A204.1 (cell line): ENCODE measurements at regions not wholly inside any gene's neighbourhood (a gene's known extent, or its start where the extent isn't known, plus 50 kb on each side); places are given as distances from the start of the nearest gene placed in this dataset.
"Not testable (repeated sequence)": the region's sequence is repeated elsewhere in the genome, so short reads cannot be mapped to it uniquely, and the experiment has no call there.

ENCODE experiments used
- FAIRE-seq: peaks from 2 replicates; lab custom pipeline; 2012; peaks lifted over from hg19 to GRCh38; lab: Jason Lieb, UNC

GRCh38 chr6:96276305-96276704, 245.3 kb upstream of the UFL1 start:
- FAIRE-seq = no peak

GRCh38 chr6:96276856-96277255, 244.8 kb upstream of the UFL1 start:
- FAIRE-seq = no peak

- FAIRE-seq = no peak
Observed at GRCh38 chr6:96279084-96279483, 242.5 kb upstream of the UFL1 start.

- no peak for FAIRE-seq
Observed at GRCh38 chr6:96286503-96286902, 235.1 kb upstream of the UFL1 start.

- no peak for FAIRE-seq
Observed at GRCh38 chr6:96299525-96299924, 222.1 kb upstream of the UFL1 start.

- FAIRE-seq = no peak
Observed at GRCh38 chr6:96301023-96301422, 220.6 kb upstream of the UFL1 start.

GRCh38 chr6:96301781-96302180, 219.8 kb upstream of the UFL1 start:
- no peak for FAIRE-seq

- no peak for FAIRE-seq
Observed at GRCh38 chr6:96302991-96303390, 218.6 kb upstream of the UFL1 start.

- FAIRE-seq = no peak
Observed at GRCh38 chr6:96304997-96305396, 216.6 kb upstream of the UFL1 start.

GRCh38 chr6:96330884-96331283, 190.7 kb upstream of the UFL1 start:
- FAIRE-seq = no peak

- FAIRE-seq = no peak
Observed at GRCh38 chr6:96340164-96340563, 181.4 kb upstream of the UFL1 start.

GRCh38 chr6:96345501-96345900, 176.1 kb upstream of the UFL1 start:
- no peak for FAIRE-seq

GRCh38 chr6:96381246-96381645, 140.4 kb upstream of the UFL1 start:
- no peak for FAIRE-seq

- FAIRE-seq = no peak
Observed at GRCh38 chr6:96391776-96392360, 129.7 kb upstream of the UFL1 start.

GRCh38 chr6:96394727-96395126, 126.9 kb upstream of the UFL1 start:
- no peak for FAIRE-seq

- no peak for FAIRE-seq
Observed at GRCh38 chr6:96410467-96410866, 111.1 kb upstream of the UFL1 start.

- FAIRE-seq = no peak
Observed at GRCh38 chr6:96420294-96420693, 101.3 kb upstream of the UFL1 start.

GRCh38 chr6:96433950-96434349, 87.7 kb upstream of the UFL1 start:
- no peak for FAIRE-seq

- no peak for FAIRE-seq
Observed at GRCh38 chr6:96436398-96436797, 85.2 kb upstream of the UFL1 start.

- not testable (repeated sequence) for FAIRE-seq
Observed at GRCh38 chr6:96437228-96437627, 84.4 kb upstream of the UFL1 start.

GRCh38 chr6:96450082-96450769, 71.4 kb upstream of the UFL1 start:
- FAIRE-seq = no peak

- no peak for FAIRE-seq
Observed at GRCh38 chr6:96450770-96451130, 70.9 kb upstream of the UFL1 start.

- no peak for FAIRE-seq
Observed at GRCh38 chr6:96458771-96459170, 62.8 kb upstream of the UFL1 start.

- no peak for FAIRE-seq
Observed at GRCh38 chr6:96460052-96460700, 61.4 kb upstream of the UFL1 start.
